ENCODE measurements at regions not wholly inside any gene's neighbourhood (a gene's known extent, or its start where the extent isn't known, plus 50 kb on each side); places are given as distances from the start of the nearest gene placed in this dataset.

GRCh38 chr4:115906428-115906827, 793.0 kb upstream of the NDST4 start:
- TF ChIP-seq, protein P1, sequence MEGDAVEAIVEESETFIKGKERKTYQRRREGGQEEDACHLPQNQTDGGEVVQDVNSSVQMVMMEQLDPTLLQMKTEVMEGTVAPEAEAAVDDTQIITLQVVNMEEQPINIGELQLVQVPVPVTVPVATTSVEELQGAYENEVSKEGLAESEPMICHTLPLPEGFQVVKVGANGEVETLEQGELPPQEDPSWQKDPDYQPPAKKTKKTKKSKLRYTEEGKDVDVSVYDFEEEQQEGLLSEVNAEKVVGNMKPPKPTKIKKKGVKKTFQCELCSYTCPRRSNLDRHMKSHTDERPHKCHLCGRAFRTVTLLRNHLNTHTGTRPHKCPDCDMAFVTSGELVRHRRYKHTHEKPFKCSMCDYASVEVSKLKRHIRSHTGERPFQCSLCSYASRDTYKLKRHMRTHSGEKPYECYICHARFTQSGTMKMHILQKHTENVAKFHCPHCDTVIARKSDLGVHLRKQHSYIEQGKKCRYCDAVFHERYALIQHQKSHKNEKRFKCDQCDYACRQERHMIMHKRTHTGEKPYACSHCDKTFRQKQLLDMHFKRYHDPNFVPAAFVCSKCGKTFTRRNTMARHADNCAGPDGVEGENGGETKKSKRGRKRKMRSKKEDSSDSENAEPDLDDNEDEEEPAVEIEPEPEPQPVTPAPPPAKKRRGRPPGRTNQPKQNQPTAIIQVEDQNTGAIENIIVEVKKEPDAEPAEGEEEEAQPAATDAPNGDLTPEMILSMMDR (IDR thresholded peaks at IDR 0.05) = no peak
- no peak for TF ChIP-seq POLR2A (IDR thresholded peaks at IDR 0.05)
- no peak for DNase-seq
- H3K4me3 ChIP-seq (replicated peaks in 1 of 3) = no peak overlapping the region
- H3K9me3 ChIP-seq = no peaks in the 10 kb centered on the region
- no peak overlapping the region for H3K27ac ChIP-seq
- intact Hi-C loops (cut with DNase I) = no loop called here
- H3K36me3 ChIP-seq = no peaks in the 10 kb centered on the region
- no peaks in the 10 kb centered on the region for H3K27me3 ChIP-seq
- no peaks in the 10 kb centered on the region for H3K4me1 ChIP-seq
- WGBS, 2 donors = 65 to 66% methylated on average over 2 of the region's 2 CpGs

DNA sequence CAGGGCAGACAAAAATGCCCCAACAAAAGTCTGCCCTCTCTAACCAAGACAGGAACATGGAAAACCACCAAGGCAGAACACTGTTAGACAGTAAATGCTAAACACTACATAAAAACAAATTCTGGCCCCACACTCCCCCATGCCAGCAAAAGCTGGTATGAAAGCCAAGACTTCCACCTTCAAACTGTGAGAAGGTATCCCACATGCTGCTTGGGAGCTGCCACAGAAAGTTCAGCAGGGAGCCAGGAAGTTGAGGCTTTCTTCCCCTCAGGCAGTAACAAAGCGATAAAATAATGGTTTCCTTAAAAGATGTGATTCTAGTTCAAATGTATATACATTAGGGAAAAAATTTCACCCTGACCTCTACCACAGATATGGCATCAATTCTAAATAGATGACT, 770.4 kb upstream of the NDST4 start:
- no peaks in the 10 kb centered on the region for H3K27me3 ChIP-seq
- no peaks in the 10 kb centered on the region for H3K36me3 ChIP-seq
- TF ChIP-seq, protein P1 (IDR thresholded peaks at IDR 0.05) = no peak
- no peak for TF ChIP-seq POLR2A (IDR thresholded peaks at IDR 0.05)
- intact Hi-C loops (cut with DNase I) = no loop called here
- no peaks in the 10 kb centered on the region for H3K9me3 ChIP-seq
- DNase-seq = no peak
- WGBS, 2 donors = 81 to 92% methylated on average over 1 of the region's 1 CpG
- no peaks in the 10 kb centered on the region for H3K4me1 ChIP-seq
- H3K27ac ChIP-seq = no peak overlapping the region
- H3K4me3 ChIP-seq (replicated peaks in 1 of 3) = no peak overlapping the region

DNA sequence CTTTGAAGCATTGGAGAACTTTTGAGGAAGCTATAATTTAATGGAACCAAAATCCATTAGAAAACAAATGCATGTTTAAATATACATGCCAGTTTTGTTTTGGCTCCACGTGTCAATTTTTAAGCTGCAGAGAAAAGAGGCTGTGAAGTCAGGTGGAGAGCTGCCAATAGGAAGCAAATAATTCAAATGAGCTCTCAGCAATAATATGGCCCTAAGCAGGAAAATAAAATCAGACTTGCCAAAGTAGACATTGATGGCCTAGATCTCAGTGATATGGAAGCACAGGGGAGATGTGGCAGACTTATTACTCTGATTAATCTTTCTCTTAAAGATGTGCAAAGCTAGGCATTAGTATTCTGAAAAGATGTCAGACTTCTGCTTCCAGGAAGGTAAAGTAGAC, 769.8 kb upstream of the NDST4 start:
- WGBS, 2 donors = 53 to 56% methylated on average over 1 of the region's 1 CpG
- TF ChIP-seq POLR2A (IDR thresholded peaks at IDR 0.05) = no peak
- TF ChIP-seq, protein P1 (IDR thresholded peaks at IDR 0.05) = no peak

DNA sequence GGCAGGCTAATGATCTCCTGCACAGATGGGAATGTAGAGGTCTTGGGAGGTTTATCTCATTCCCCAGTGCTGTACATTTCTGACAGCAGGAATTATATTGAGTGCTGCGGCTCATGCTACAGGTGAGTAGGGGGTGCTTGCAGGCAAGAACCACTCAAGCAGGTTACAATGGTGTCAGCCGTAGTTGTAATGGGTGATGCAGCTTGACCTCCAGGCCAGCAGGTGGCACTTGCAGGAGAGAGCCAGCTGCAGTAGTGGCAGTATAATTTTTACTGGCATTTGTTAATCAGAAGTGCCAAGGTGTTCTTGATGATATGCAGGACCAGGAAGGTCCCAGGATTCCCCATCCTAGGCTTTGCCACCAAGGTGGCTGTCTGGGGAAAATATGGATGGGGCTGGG, 759.6 kb upstream of the NDST4 start:
- H3K9me3 ChIP-seq = no peaks in the 10 kb centered on the region
- H3K4me3 ChIP-seq (replicated peaks in 1 of 3) = no peak overlapping the region
- DNase-seq = no peak
- TF ChIP-seq POLR2A (IDR thresholded peaks at IDR 0.05) = no peak
- no peaks in the 10 kb centered on the region for H3K27me3 ChIP-seq
- WGBS, 2 donors = 83 to 86% methylated on average over 1 to 2 of the region's 2 CpGs
- no peaks in the 10 kb centered on the region for H3K36me3 ChIP-seq
- intact Hi-C loops (cut with DNase I) = no loop called here
- H3K4me1 ChIP-seq = no peaks in the 10 kb centered on the region
- no peak overlapping the region for H3K27ac ChIP-seq

More for the DNA sequence above, 769.8 kb upstream of the NDST4 start:
- H3K27ac ChIP-seq = no peak overlapping the region
- H3K27me3 ChIP-seq = no peaks in the 10 kb centered on the region
- no peak overlapping the region for H3K4me3 ChIP-seq (replicated peaks in 1 of 3)
- H3K4me1 ChIP-seq = no peaks in the 10 kb centered on the region
- H3K9me3 ChIP-seq = no peaks in the 10 kb centered on the region
- no peaks in the 10 kb centered on the region for H3K36me3 ChIP-seq
- no peak for DNase-seq
- intact Hi-C loops (cut with DNase I) = no loop called here

DNA sequence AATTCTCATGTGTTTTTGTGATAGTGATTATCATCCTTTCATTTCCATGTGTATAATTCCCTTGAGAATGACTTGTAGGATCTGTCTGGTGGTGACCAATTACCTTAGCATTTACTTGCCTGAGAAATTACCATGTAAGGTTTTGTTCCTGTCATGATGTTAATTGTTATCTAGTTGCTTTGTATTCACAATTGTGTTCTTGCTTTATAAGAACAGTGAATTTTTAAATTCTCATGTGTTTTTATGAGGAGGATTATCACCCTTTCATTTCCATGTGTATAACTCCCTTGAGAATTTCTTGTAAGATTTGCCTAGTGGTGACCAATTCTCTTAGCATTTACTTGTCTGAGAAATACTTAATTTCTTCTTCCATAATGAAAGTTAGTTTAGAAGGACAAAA, 758.2 kb upstream of the NDST4 start:
- H3K27me3 ChIP-seq = no peaks in the 10 kb centered on the region

More for the DNA sequence above, 758.2 kb upstream of the NDST4 start:
- H3K9me3 ChIP-seq = no peaks in the 10 kb centered on the region
- intact Hi-C loops (cut with DNase I) = no loop called here
- H3K36me3 ChIP-seq = no peaks in the 10 kb centered on the region
- no peak overlapping the region for H3K4me3 ChIP-seq (replicated peaks in 1 of 3)
- H3K4me1 ChIP-seq = no peaks in the 10 kb centered on the region
- no peak for TF ChIP-seq POLR2A (IDR thresholded peaks at IDR 0.05)
- TF ChIP-seq, protein P1 (IDR thresholded peaks at IDR 0.05) = no peak
- DNase-seq = no peak
- no peak overlapping the region for H3K27ac ChIP-seq
